Omental fat pad (tissue), 3 donors: ENCODE measurements at regions not wholly inside any gene's neighbourhood (a gene's known extent, or its start where the extent isn't known, plus 50 kb on each side); places are given as distances from the start of the nearest gene placed in this dataset.

ENCODE experiments used
- ATAC-seq: fragments of 150-250 bp; one replicate; pipeline ENCODE4 v1.9.1; 2016; ENCODE audit warnings: mild to moderate bottlenecking, moderate library complexity; ENCODE audit not compliant: low FRiP score
- DNase-seq: peaks from one replicate; pipeline ENCODE4 v3.0.0-alpha.2; 2019; ENCODE audit warnings: low spot score
- TF ChIP-seq, protein P1 (sequence below), 3 donors: fragments of 450-650 bp; IDR thresholded peaks; one replicate each; pipeline ENCODE4 v1.5.1; 2016 to 2017; ENCODE audit warnings: antibody characterized with exemption in 3 of 3, mild to moderate bottlenecking in 3 of 3, moderate library complexity in 2 of 3

DNA sequence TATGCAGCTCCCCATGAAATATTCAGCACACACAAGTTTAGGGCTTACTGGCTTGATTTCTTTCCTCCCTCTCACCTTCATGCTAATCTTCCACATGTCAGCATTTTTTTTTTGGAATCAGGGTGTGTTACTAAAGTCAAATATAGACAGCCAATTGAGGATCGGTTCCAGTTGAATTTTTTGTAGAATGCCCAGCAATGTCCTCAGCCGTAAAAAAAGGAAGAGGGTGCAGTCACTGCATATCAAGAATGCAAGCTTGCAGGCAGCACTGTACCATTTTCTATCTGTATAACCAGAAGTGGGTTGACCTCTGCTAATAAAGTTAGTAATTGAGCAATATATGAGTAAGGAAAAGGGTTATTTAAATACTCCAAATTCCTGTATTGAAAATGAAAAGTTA lies 51.4 kb upstream of the CHMP2B start:
- TF ChIP-seq, protein P1, sequence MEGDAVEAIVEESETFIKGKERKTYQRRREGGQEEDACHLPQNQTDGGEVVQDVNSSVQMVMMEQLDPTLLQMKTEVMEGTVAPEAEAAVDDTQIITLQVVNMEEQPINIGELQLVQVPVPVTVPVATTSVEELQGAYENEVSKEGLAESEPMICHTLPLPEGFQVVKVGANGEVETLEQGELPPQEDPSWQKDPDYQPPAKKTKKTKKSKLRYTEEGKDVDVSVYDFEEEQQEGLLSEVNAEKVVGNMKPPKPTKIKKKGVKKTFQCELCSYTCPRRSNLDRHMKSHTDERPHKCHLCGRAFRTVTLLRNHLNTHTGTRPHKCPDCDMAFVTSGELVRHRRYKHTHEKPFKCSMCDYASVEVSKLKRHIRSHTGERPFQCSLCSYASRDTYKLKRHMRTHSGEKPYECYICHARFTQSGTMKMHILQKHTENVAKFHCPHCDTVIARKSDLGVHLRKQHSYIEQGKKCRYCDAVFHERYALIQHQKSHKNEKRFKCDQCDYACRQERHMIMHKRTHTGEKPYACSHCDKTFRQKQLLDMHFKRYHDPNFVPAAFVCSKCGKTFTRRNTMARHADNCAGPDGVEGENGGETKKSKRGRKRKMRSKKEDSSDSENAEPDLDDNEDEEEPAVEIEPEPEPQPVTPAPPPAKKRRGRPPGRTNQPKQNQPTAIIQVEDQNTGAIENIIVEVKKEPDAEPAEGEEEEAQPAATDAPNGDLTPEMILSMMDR (IDR thresholded peaks at IDR 0.05), result no peak
- ATAC-seq (no peak), DNase-seq (no peak)

DNA sequence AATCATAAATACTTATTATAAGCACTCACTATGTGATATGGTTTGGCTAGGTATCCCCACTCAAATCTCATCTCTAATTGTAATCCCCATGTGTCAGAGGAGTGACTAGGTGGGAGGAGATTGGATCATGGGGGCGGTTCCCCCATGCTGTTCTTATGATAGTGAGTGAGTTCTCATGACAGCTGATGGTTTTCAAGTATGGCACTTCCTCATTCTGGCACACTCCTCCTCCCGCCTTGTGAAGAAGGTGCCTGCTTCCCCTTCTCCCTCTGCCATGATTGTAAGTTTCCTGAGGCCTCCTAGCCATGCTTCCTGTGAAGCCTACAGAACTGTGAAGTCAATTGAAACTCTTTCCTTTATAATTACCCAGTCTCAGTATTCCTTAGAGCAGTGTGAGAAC lies 53.3 kb upstream of the CHMP2B start:
- TF ChIP-seq, protein P1 (IDR thresholded peaks at IDR 0.05), result no peak
- DNase-seq, result no peak
- no peak for ATAC-seq

DNA sequence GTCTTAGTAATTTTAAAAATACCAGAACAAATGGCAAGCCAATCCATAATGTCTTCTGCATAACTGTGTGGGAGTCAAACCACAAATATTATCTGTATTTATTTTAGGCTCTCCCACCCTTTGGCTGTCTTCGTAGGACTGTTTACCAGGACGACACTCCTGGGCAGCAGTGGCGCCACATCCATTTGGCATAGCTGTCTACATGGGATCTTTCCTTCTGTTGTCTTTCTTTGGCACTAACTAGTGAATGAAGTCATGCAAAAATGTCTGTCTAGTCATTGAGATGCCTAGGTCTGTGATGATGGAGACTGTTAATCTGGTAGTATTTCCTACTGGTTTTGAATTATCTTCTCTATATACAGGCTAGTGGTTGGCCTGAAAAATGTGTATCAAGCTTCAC lies 54.0 kb upstream of the CHMP2B start:
- no peak for DNase-seq

DNA sequence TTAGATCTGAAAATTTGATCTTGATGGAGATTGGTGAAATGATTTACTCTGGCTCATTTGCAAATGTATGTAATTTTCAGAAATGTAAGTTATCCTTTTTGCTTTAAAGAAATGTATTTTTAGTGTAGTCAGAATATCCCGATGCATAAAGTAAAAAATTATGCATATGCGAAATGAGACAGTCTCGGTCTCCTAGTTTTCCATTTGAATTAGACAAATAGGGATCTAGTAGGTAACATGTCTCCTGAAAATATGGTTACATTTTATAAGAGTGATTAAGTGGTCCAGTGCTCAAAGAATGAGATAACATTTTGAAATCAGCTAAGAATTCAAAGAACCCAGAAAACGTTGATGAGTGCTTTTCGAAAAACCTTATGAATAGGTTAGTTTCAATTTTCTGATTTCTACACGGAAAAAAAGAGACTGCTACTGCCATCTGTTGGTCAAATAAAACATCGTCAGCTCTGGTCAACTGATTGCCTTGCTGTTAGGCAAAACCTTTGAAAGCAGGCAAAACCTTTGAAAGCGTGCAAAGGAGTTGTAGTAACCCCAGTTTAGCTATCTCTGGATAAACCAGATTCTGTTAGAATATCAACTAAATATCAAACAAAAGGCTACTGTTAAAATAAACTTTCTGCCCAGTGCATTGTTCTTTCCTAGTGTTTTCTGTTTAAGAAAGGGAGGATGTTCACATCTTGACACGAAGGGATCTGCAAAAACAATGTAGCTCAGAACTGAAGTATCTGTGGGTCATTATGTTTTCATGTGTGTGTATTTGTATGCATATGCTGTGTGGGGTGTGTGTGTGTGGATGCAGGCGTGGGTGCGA lies 59.3 kb upstream of the CHMP2B start:
- TF ChIP-seq, protein P1 (IDR thresholded peaks at IDR 0.05), result no peak
- DNase-seq (no peak), ATAC-seq (no peak)

More for the DNA sequence above, 54.0 kb upstream of the CHMP2B start:
- TF ChIP-seq, protein P1 (IDR thresholded peaks at IDR 0.05), result no peak
- no peak for ATAC-seq

DNA sequence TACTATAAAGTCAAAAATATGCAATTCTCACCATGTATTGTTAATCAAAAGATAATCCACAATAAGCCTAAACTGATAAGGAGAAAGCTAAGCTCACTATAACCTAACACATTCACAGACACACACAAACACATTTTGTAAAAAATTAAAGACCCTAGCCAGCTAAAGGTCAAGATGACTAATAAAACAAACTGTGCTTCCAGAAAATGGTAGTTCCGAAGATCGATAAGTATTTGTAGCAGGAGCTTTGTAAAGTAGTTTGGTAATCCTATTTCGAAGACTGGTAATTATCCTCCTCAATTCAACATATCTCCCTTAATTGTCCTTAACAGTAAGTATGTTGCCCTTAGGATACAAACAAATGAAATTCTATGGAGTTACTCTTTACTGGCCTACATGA lies 62.9 kb upstream of the CHMP2B start:
- TF ChIP-seq, protein P1 (IDR thresholded peaks at IDR 0.05), result no peak
- no peak for DNase-seq
- no peak for ATAC-seq

DNA sequence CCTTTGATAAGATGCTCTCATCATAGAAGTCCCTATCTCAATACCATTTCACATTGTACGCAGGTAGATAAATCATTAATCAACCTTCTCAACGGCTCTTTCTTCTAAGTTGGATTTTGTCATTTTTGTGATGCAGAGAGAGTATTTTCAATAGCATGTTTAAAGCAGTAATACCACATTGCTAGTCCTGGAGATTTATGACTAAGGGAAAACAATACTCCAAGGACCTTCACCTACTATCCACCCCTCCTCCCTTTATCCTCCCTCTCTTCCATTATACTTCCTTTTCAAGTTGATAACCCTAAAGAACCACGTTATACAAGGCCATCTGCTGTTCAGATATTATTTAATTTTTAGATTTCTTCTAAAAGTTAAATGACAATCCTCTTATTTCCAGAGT lies 65.3 kb upstream of the CHMP2B start:
- no peak for DNase-seq
- TF ChIP-seq, protein P1 (IDR thresholded peaks at IDR 0.05), result no peak
- ATAC-seq, result no peak

DNA sequence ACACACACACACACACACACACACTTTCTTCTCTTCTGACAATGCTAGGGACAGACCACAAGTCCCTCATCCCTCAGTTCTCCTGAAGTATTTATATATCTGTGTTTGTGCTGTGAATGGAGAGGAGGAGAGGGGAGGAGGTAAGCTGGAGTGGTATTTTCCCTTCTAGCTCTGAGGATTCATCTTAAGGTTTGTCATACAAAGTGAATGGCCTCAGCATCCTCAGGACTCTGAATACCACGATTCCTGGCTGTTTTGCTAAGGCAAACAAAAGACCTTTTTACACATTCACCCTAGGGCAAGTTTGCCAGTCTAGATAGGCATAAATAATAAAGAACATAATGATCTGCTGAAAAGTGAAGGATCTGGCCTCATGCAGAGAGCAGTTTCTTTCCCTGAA lies 65.7 kb upstream of the CHMP2B start:
- TF ChIP-seq, protein P1 (IDR thresholded peaks at IDR 0.05), result no peak
- no peak for ATAC-seq
- DNase-seq, result no peak
